Adipocyte (in vitro differentiated cells): ENCODE measurements at regions not wholly inside any gene's neighbourhood (a gene's known extent, or its start where the extent isn't known, plus 50 kb on each side); places are given as distances from the start of the nearest gene placed in this dataset.
A peak's percentile ranks its signal among the peaks of the same experiment; 100 is the strongest.

Experiments used
- DNase-seq: peaks from one replicate; pipeline ENCODE4 v3.0.0-alpha.2; 2015; ENCODE audit warnings: low read depth
- H3K27me3 ChIP-seq: replicated peaks from 2 replicates; pipeline ENCODE4 v1.7.0; 2013; ENCODE audit warnings: mild to moderate bottlenecking, low read length, moderate library complexity; ENCODE audit not compliant: control insufficient read depth, insufficient read depth
- H3K36me3 ChIP-seq: 2 replicates; pipeline ENCODE4 v1.7.0; 2013; ENCODE audit warnings: low read length, mild to moderate bottlenecking, moderate library complexity; ENCODE audit not compliant: control insufficient read depth, insufficient read depth, severe bottlenecking
- H3K4me1 ChIP-seq: 2 replicates; pipeline ENCODE4 v1.7.0; 2013; ENCODE audit warnings: mild to moderate bottlenecking, low read length, moderate library complexity; ENCODE audit not compliant: control insufficient read depth, insufficient read depth
- H3K4me3 ChIP-seq: 2 replicates; pipeline ENCODE4 v1.7.0; 2013; ENCODE audit warnings: mild to moderate bottlenecking, low read length, moderate library complexity
- H3K9ac ChIP-seq: 2 replicates; pipeline ENCODE4 v1.7.0; 2013; ENCODE audit warnings: mild to moderate bottlenecking, low read length, moderate library complexity
- H3K9me3 ChIP-seq: 2 replicates; pipeline ENCODE4 v1.7.0; 2013; ENCODE audit warnings: mild to moderate bottlenecking, low read length, moderate library complexity; ENCODE audit not compliant: control insufficient read depth

DNA sequence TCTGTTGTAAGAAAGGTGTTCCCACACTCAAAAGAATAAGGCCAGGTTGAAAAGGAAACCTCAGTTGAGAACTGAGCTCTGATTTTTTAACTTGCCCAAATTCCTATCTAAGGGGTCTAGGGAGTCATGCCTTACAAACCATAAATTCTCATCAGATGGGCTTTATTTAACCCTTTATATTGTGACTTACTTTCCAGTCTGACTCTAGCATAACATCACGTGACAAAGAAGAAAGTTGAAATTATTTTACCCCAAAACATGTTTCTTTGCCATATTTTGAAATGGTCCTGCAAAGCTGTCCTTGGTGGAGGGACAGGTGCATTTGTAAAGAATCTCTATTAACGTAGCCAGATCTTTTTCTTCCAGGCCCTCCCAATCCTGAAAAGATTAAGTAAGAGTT, 411.7 kb downstream of the GALC start:
- Histone ChIP-seq H3K4me3 (no peak overlapping the region), H3K9me3 (no peaks in the 10 kb centered on the region), H3K27me3 (no peaks in the 10 kb centered on the region), H3K36me3 (no peaks in the 10 kb centered on the region), H3K9ac (no peak overlapping the region), H3K4me1 (no peaks in the 10 kb centered on the region)
- no peak for DNase-seq

DNA sequence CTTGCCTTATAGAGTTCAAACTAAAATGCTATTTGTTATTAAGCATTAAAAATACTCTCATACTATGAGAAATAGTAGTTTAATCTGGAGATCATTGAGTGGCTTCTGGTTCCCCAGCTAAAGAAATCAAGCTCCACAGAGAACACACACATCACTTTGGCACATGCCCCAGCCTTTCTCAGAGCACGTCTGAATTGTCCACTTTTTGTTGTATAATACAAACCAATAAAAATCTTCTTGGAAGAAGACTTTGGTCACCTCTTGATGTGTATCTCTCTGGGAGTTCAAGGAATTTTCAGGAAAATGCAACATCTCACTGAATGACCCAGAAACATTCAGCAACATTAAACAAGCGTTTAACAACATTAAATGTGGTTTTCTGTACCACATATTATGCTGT, 413.9 kb downstream of the GALC start:
- Histone ChIP-seq H3K9me3 (no peaks in the 10 kb centered on the region), H3K4me3 (no peak overlapping the region), H3K9ac (no peak overlapping the region), H3K36me3 (no peaks in the 10 kb centered on the region), H3K4me1 (no peaks in the 10 kb centered on the region), H3K27me3 (no peaks in the 10 kb centered on the region)
- DNase-seq: no peak

DNA sequence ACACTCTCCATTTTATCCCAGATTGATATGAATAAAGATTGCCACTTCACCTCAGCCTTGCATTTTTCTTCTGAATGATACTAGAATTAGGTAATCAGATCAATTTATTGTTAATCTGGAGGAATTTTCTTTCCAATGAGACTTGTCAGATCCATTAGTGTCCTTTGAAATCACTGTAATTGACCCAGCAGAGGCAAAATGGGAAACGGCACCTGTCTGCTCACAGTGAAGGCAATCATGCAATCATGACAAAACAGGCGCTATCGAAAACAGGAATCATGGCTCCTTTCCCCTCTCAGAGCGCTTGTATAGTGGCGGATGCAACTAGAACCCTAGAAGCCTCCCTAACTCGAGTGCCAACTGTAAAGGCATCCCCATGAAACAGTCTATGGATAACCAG, 417.6 kb downstream of the GALC start:
- no peaks in the 10 kb centered on the region for H3K9me3 ChIP-seq
- DNase-seq: no peak
- no peak overlapping the region for H3K9ac ChIP-seq
- no peaks in the 10 kb centered on the region for H3K27me3 ChIP-seq
- no peaks in the 10 kb centered on the region for H3K4me1 ChIP-seq
- no peak overlapping the region for H3K4me3 ChIP-seq
- H3K36me3 ChIP-seq: no peaks in the 10 kb centered on the region

DNA sequence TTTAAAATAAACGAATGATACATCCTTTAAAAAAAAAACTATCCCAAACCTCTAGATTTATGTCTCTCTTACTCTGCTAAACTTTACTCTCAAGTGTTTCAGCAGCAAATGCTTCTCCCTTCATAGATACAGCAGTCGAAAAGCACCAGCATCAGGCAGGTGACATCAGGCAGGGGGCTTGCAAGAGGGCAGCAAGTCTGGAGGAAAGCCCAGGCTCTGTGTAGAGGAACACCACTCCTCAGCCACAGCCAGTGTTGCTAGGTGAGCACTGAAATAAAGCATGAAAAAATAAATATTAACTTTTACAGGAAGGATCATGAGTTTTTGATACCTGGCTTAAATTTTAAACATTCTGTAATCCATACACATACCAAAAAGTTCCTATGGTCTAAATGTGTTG, 419.4 kb downstream of the GALC start:
- no peaks in the 10 kb centered on the region for H3K36me3 ChIP-seq
- no peak overlapping the region for H3K4me3 ChIP-seq
- DNase-seq: no peak
- no peaks in the 10 kb centered on the region for H3K27me3 ChIP-seq
- H3K9me3 ChIP-seq: no peaks in the 10 kb centered on the region
- no peak overlapping the region for H3K9ac ChIP-seq
- H3K4me1 ChIP-seq: no peaks in the 10 kb centered on the region

DNA sequence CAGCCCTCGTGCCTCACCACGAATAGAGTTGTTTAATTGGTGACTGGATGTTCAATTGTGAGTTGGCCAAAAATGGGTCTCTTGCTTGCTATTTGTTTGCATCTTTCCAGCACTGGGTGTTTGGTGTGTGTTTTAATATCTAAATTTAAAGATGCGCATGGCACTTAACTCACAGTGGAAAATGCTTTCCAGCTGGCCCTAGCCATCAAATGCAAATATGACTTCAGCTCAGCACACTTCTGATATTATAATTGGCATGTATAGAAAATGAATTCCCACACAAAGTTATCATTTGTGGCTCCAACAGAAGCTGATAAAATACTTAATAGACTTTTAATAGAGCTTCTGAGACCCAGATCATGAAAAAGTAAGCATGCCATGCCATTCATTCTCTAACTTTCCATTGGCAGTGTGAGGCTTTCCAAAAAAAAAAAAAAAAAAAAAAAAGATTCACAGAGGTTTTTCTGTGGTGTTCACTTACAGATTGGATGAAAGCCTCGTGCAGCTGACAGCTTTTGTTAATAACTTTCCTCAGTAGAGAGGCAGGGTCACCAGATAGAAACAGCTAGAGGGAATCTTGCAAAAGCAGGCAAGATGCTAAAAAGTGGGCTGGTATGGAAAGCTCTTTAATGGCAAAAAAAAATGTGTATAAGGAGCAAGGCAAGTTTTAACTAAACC, 425.2 kb downstream of the GALC start:
- H3K9me3 ChIP-seq: no peaks in the 10 kb centered on the region
- no peaks in the 10 kb centered on the region for H3K36me3 ChIP-seq
- no peaks in the 10 kb centered on the region for H3K27me3 ChIP-seq
- peak overlapping the region; percentile 36 for H3K4me3 ChIP-seq
- H3K9ac ChIP-seq: no peak overlapping the region
- peaks cover 18% of the 10 kb centered on the region for H3K4me1 ChIP-seq
- no peak for DNase-seq

GRCh38 chr14:87566991-87567390, 426.0 kb downstream of the GALC start:
- Histone ChIP-seq H3K4me3 (peak overlapping the region; percentile 36), H3K9ac (no peak overlapping the region), H3K36me3 (no peaks in the 10 kb centered on the region), H3K27me3 (no peaks in the 10 kb centered on the region), H3K4me1 (peaks cover 18% of the 10 kb centered on the region), H3K9me3 (no peaks in the 10 kb centered on the region)
- peak; percentile 1 for DNase-seq

- Histone ChIP-seq H3K36me3 (no peaks in the 10 kb centered on the region), H3K9ac (no peak overlapping the region), H3K9me3 (peaks cover 12% of the 10 kb centered on the region), H3K27me3 (no peaks in the 10 kb centered on the region), H3K4me3 (no peak overlapping the region), H3K4me1 (no peaks in the 10 kb centered on the region)
- DNase-seq: no peak
These were observed 445.4 kb downstream of the GALC start for GRCh38 chr14:87547536-87547935.

GRCh38 chr14:87542288-87542687, 450.7 kb downstream of the GALC start:
- peaks cover 4% of the 10 kb centered on the region for H3K9me3 ChIP-seq
- H3K36me3 ChIP-seq: no peaks in the 10 kb centered on the region
- no peak overlapping the region for H3K9ac ChIP-seq
- no peaks in the 10 kb centered on the region for H3K27me3 ChIP-seq
- no peak for DNase-seq
- H3K4me1 ChIP-seq: no peaks in the 10 kb centered on the region
- no peak overlapping the region for H3K4me3 ChIP-seq

DNA sequence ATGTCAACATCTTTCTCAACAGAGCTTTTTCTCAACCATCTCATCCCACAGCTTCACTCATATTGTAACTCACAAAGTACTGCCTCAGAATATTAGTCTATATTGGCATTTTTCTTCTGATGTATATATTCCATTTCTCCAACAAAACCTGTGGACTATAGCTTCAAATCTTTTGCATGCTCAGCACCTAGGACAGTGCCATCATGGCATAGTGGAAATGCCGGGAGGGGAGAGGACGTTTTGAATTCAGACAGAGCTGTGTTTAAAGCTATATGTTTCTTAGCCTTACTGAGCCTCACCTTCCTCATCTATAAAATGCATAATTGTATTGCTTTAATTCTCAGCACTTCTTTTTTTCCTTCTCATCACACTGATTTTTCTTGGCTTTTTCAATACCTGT, 452.6 kb downstream of the GALC start:
- DNase-seq: no peak
- Histone ChIP-seq H3K9me3 (peaks cover 4% of the 10 kb centered on the region), H3K4me1 (no peaks in the 10 kb centered on the region), H3K9ac (no peak overlapping the region), H3K4me3 (no peak overlapping the region), H3K36me3 (no peaks in the 10 kb centered on the region), H3K27me3 (no peaks in the 10 kb centered on the region)

DNA sequence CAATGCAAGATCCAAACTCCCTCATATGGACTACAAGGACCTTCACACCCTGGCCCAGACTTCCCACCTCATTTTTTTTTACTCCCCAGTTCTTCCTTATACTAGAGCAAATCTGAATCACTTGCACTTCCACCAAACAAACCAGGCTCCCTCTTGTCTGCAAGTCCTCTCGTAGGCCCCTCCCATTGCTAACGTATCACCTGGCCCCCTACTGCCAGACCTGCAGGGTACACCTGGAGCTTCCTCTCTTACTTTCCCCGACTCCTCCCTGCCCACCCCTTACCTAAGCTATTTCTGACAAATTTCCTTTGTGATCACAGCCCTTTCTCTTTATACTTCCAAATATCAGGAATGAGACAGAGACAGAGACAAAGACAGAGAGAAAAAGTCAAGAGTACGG, 463.9 kb downstream of the GALC start:
- Histone ChIP-seq H3K9ac (no peak overlapping the region), H3K4me1 (no peaks in the 10 kb centered on the region), H3K9me3 (no peaks in the 10 kb centered on the region), H3K4me3 (no peak overlapping the region), H3K27me3 (no peaks in the 10 kb centered on the region), H3K36me3 (no peaks in the 10 kb centered on the region)
- DNase-seq: no peak

GRCh38 chr14:87526731-87527130, 466.3 kb downstream of the GALC start:
- no peaks in the 10 kb centered on the region for H3K9me3 ChIP-seq

DNA sequence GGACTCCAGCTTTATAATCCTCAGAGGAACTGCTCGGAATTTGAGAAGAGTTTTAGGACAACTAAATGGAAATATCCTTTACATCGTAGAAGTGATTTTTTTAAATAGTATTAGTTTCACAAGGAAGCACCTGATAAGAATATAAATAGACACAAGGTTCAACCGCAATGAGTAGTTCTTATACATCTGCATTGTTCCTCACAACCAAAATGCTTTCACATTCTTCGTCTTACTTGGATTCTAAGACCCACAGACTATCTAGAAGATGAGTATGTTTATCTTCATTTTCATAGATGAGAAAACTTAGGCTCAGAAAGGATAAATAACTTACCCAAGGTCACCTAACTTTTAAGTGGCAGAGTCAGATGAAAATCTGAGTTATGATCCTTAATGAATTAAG, 469.0 kb downstream of the GALC start:
- H3K4me3 ChIP-seq: no peak overlapping the region
- no peaks in the 10 kb centered on the region for H3K9me3 ChIP-seq
- no peaks in the 10 kb centered on the region for H3K36me3 ChIP-seq
- no peak for DNase-seq
- H3K4me1 ChIP-seq: no peaks in the 10 kb centered on the region
- H3K9ac ChIP-seq: no peak overlapping the region
- H3K27me3 ChIP-seq: no peaks in the 10 kb centered on the region

More at GRCh38 chr14:87526731-87527130, 466.3 kb downstream of the GALC start:
- H3K4me3 ChIP-seq: no peak overlapping the region
- H3K27me3 ChIP-seq: no peaks in the 10 kb centered on the region
- H3K4me1 ChIP-seq: no peaks in the 10 kb centered on the region
- H3K36me3 ChIP-seq: no peaks in the 10 kb centered on the region
- no peak for DNase-seq
- H3K9ac ChIP-seq: no peak overlapping the region
